ENCODE measurements at regions not wholly inside any gene's neighbourhood (a gene's known extent, or its start where the extent isn't known, plus 50 kb on each side); places are given as distances from the start of the nearest gene placed in this dataset.

- TF ChIP-seq POLR2AphosphoS5 (IDR thresholded peaks at IDR 0.05; ENCODE audit: low read depth, low read length) (no peak), POLR2A (IDR thresholded peaks at IDR 0.05; ENCODE audit: low read depth, low read length) (no peak)
These were observed 257.3 kb downstream of the OGFRL1 start for GRCh38 chr6:71545905-71546304.
